Adrenal gland (tissue), 5 donors: ENCODE measurements at regions not wholly inside any gene's neighbourhood (a gene's known extent, or its start where the extent isn't known, plus 50 kb on each side); places are given as distances from the start of the nearest gene placed in this dataset.

Source experiments
- POLR2A ChIP-seq, 2 donors: fragments of 450-650 bp; IDR thresholded peaks; one replicate each; pipeline ENCODE4 v1.6.1; 2017; ENCODE audit warnings: antibody characterized with exemption in 2 of 2, mild to moderate bottlenecking in 2 of 2, moderate library complexity in 1 of 2
- TF ChIP-seq, protein P1 (sequence below), 6 experiments: fragments of 450-650 bp in 4 of 6; fragments of 200-600 bp in 2 of 6; sonication (generic) in 1 of 6; IDR thresholded peaks; 1 replicate in 5 of 6; 2 replicates in 1 of 6; pipeline versions ENCODE4 v1.5.1 to v1.8.0; 2016 to 2021; ENCODE audit warnings: antibody characterized with exemption in 6 of 6, mild to moderate bottlenecking in 2 of 6, moderate library complexity in 1 of 6
- donor health status: DM: no; HTN: no; CAD: no.

DNA sequence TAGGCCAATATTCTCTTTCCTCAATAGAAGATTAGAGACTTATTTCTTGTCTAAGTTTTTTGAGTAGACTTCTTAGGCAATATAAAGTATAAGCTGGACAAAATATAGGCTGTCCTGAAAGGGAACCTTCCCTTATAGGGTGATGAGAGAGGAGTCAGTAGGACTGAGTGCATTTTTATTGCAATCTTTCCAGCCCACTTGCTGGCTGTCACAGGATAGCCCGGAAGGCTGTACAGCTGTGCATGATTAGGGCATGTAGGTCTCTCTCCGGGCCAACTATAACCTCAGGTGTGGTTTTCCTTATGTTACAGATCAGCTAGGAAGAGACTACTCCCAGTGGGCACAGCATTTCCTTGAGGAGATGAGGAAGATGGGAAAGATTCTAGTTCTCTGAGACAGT is 159.8 kb upstream of the MEF2C start:
- TF ChIP-seq, protein P1, sequence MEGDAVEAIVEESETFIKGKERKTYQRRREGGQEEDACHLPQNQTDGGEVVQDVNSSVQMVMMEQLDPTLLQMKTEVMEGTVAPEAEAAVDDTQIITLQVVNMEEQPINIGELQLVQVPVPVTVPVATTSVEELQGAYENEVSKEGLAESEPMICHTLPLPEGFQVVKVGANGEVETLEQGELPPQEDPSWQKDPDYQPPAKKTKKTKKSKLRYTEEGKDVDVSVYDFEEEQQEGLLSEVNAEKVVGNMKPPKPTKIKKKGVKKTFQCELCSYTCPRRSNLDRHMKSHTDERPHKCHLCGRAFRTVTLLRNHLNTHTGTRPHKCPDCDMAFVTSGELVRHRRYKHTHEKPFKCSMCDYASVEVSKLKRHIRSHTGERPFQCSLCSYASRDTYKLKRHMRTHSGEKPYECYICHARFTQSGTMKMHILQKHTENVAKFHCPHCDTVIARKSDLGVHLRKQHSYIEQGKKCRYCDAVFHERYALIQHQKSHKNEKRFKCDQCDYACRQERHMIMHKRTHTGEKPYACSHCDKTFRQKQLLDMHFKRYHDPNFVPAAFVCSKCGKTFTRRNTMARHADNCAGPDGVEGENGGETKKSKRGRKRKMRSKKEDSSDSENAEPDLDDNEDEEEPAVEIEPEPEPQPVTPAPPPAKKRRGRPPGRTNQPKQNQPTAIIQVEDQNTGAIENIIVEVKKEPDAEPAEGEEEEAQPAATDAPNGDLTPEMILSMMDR (IDR thresholded peaks at IDR 0.05): no peak
- no peak for TF ChIP-seq POLR2A (IDR thresholded peaks at IDR 0.05)
